Astrocyte of the cerebellum (primary cell): ENCODE measurements at regions not wholly inside any gene's neighbourhood (a gene's known extent, or its start where the extent isn't known, plus 50 kb on each side); places are given as distances from the start of the nearest gene placed in this dataset.

Experiments
- DNase-seq: peaks from one replicate; pipeline ENCODE4 v3.0.0-alpha.2; 2011; ENCODE audit warnings: low read depth
- H3K4me3 ChIP-seq: 2 replicates; pipeline ENCODE4 v1.5.1; 2011; ENCODE audit warnings: mild to moderate bottlenecking, low read depth, low read length, moderate library complexity
- in situ Hi-C: cut with HindIII; loops from 2 replicates; pipeline ENCODE4 v1.10.0; 2017; ENCODE audit warnings: low sequenced_read_pairs
- TF ChIP-seq, protein P1 (sequence below): IDR thresholded peaks from 2 replicates; pipeline ENCODE4 v1.5.1; 2012; ENCODE audit warnings: low read length, low read depth, moderate library complexity, mild to moderate bottlenecking; ENCODE audit errors: missing control alignments

DNA sequence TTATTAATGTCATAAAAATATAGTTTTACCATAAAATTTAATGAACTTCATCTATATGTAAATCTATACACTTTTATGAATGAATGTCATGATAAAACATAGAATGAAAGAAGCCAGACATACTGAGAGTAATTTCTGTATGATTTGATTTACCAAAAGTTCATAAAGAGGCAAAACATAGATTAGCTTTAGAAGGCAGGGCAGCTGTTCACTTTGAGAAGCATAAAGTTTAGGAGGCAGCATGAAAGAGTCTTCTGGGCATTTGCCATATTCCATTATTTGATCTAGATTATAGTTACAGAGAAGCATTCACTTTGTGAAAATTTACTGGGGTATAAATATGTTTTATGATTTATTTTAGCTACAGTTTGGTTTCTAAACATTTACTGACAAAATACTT lies 487.2 kb downstream of the ANKRD7 start:
- H3K4me3 ChIP-seq: no peak overlapping the region
- TF ChIP-seq, protein P1, sequence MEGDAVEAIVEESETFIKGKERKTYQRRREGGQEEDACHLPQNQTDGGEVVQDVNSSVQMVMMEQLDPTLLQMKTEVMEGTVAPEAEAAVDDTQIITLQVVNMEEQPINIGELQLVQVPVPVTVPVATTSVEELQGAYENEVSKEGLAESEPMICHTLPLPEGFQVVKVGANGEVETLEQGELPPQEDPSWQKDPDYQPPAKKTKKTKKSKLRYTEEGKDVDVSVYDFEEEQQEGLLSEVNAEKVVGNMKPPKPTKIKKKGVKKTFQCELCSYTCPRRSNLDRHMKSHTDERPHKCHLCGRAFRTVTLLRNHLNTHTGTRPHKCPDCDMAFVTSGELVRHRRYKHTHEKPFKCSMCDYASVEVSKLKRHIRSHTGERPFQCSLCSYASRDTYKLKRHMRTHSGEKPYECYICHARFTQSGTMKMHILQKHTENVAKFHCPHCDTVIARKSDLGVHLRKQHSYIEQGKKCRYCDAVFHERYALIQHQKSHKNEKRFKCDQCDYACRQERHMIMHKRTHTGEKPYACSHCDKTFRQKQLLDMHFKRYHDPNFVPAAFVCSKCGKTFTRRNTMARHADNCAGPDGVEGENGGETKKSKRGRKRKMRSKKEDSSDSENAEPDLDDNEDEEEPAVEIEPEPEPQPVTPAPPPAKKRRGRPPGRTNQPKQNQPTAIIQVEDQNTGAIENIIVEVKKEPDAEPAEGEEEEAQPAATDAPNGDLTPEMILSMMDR: no peak
- in situ Hi-C loops: no loop called here
- DNase-seq: no peak

DNA sequence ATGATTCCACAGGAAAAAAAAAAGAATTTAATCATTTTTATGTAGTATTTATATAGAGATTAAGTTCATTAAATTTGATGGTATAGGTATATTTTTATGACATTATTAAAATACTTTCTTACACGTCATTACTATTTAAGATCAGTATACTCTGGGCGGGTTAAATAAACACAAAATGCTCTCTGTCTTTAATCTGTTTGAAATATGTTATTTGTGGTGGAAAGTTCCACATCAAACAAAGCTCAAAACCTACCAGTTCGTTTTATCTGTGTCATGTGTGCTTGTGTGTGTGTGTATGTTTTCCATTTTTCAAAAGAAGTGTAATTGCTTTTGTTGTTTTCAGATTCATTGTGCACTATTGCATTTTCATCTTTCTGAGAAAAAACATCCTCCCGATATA lies 488.5 kb downstream of the ANKRD7 start:
- TF ChIP-seq, protein P1: no peak
- DNase-seq: no peak
- H3K4me3 ChIP-seq: no peak overlapping the region
- in situ Hi-C loops: no loop called here

DNA sequence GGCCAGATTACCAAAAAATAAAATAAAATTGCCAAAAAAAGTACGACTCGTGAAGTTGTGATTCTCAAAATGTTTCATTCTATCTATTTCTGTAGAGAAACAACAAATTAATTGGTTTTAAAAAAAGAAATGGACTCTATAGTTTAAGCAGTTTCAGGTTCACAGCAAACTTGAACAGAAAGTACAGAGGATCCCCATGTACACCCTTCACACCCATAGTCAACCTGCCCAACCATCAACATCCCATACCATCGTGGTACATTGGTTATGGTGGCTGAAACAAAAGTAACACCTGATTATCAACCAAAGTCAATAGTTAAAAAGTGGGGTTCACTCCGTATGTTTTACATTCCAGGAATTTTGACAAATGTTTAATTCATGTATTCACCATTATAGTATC lies 496.1 kb downstream of the ANKRD7 start:
- H3K4me3 ChIP-seq: no peak overlapping the region
- in situ Hi-C loops: no loop called here
- TF ChIP-seq, protein P1: no peak

DNA sequence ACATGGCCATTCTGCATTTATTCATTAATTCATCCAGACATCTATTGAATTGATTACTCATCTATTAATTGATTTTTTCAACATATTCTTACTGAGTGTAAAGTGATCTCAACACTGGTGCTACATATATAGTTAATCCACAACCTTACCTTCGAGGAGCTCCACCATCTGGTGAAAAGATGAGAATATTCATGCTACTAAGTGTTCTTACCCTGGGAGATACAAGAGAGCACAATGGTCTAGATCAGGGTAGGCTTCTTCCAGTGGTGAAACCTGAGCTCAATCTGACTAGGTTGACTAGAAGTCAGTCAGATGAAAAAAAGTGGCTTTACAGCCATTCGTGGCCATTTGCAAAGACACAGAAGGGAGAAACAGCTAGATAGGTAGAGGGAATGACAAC lies 507.4 kb downstream of the ANKRD7 start:
- in situ Hi-C loops: no loop called here
- DNase-seq: no peak
- H3K4me3 ChIP-seq: no peak overlapping the region
- TF ChIP-seq, protein P1: no peak

More for the DNA sequence above, 496.1 kb downstream of the ANKRD7 start:
- DNase-seq: no peak

DNA sequence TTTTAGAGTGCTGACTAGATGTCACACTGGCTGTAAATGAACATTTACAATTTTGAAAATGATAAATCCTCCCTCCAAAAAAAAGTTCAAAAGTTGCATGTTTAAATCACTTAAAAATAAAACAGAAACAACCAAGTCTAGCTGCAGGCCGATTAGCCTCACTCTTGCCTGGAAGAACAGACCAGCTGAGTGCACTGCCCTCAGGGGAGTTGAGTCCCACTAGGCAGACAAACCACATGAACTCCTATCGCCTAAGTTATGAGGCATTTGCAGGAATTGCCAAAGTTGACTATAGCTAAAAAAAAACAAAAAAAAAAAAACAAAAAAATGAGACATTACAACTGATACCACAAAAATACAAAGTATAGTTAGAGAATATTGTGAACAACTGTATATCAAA lies 510.0 kb downstream of the ANKRD7 start:
- DNase-seq: no peak
- H3K4me3 ChIP-seq: no peak overlapping the region
- in situ Hi-C loops: no loop called here
- TF ChIP-seq, protein P1: no peak

DNA sequence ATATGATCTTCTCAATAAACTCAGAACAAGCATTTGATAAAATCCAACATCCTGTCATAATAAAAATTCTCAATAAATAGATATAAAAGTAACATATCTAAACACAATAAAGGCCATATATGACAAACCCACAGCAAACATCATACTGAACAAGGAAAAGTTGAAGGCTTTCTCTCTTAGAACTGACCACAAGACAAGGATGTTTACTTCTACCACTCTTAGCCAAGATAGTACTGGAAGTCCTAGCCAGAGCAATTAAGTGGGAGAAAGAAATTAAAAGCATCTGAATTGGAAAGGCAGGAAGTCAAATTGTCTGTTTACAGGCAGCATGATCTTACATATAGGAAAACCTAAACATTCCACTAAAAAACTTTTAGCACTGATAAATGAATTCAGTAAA lies 510.9 kb downstream of the ANKRD7 start:
- no peak overlapping the region for H3K4me3 ChIP-seq
- DNase-seq: no peak
- TF ChIP-seq, protein P1: no peak
- in situ Hi-C loops: no loop called here

DNA sequence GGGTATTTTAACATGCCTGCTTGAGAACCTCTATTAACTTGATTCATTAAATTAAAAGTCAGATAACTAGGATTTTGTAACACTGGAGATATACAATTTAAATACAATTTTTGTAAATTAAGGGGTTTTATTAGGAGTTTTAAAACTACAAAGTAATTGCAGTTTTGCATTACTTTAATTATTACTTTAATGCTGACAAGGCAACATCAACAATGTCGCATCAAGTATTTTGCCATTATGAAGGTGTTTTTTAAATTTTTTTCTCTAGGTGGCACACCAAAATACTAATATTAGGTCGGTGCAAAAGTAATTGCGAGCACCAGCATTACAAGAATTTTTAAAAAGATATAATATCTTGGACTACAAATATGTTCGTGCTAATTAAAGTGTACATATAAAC lies 513.4 kb downstream of the ANKRD7 start:
- DNase-seq: no peak
- TF ChIP-seq, protein P1: no peak

More for the DNA sequence above, 513.4 kb downstream of the ANKRD7 start:
- H3K4me3 ChIP-seq: no peak overlapping the region
- in situ Hi-C loops: no loop called here
